H54 (cell line): ENCODE measurements at regions not wholly inside any gene's neighbourhood (a gene's known extent, or its start where the extent isn't known, plus 50 kb on each side); places are given as distances from the start of the nearest gene placed in this dataset.
"Not testable (repeated sequence)": the region's sequence is repeated elsewhere in the genome, so short reads cannot be mapped to it uniquely, and the experiment has no call there.

Experiments
- DNase-seq: peaks from one replicate; pipeline ENCODE4 v3.0.0; 2011; ENCODE audit warnings: low spot score, mixed read lengths; ENCODE audit not compliant: insufficient read length
- FAIRE-seq: peaks from 3 replicates; lab custom pipeline; 2011; peaks lifted over from hg19 to GRCh38; lab: Jason Lieb, UNC
- POLR2A ChIP-seq: IDR thresholded peaks from 2 replicates; pipeline ENCODE4 v1.6.1; 2011; ENCODE audit warnings: low read depth, mild to moderate bottlenecking, low read length

DNA sequence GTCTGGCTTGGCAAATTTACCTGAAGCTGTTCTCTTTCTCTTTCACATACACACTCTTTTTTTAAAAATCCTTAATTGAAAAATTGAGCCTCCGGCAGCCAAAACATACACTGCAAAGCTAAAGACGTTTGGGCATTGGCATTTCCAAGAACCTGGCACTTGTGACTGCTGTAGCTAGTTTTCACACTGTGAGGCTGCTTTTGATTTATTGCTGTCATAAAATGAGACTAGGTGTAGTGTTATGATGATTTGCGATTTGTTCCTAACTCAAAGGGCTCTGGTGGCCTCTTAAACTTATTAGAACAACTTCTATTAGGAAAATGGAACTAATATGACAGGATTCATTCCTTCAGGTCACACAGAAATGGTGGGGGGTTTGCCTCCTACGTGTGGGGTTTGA, 377.1 kb upstream of the FAR2 start:
- FAIRE-seq (no peak), DNase-seq (no peak)
- no peak for TF ChIP-seq POLR2A

DNA sequence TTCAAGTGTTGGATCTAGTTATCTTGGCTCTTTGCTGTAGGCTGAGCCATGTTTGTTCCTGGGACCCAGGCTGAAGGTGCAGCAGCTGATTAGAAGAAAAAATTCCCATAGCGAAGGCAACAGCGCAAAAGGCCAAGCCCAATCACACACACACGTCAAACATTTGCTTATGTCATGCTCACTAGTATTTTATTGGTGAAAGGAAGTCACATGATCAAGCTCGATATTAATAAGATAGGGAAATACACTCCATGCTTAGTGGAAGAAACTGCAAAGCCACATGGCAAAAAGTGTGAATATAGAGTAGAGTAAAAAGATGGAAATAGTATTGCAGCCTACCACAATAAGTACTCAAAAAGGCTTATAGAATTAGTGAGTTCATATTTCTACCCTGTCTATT, 373.5 kb upstream of the FAR2 start:
- TF ChIP-seq POLR2A = no peak
- FAIRE-seq (no peak), DNase-seq (no peak)

DNA sequence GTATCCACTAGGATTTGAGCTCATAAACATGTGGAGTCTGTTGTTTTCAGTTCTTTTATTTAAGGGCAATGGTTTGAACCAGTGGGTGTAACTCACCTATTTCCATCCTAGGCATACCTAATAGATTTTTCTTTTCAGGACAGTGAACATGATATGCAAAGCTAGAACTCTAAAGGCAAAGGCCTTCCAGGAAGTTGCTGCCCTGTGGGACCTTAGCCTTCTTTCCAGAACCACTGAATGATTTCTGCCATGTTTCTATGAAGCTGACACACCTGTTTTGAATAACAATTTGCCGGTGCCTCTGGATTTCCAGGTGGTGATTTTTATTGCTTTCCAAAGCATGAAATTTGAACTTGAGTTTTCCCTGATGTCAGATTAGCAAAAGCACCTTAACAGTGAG, 372.9 kb upstream of the FAR2 start:
- TF ChIP-seq POLR2A = no peak
- DNase-seq (no peak), FAIRE-seq (no peak)

DNA sequence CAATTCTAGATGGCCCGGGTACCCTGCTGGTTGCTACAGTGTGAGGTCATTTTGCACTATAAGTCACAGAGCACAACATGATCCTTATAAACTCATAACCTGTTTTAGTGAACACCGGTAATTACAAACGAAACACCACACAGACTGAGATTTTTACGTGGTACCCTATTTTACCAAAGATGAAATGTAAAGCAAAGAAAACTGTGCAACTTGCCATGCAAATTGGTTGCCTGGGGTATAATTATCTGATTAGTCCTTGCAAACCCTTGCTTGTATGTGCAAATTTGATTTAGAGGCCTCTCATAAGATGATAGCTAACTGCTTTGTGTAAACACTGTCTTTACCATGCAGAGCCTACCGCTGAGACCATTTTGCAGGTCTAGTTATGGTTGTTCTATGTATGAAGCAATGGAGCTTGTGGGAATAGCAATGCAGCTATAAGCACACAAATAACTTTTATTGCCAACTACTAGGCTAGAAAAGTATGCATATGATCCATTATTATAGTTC, 372.1 kb upstream of the FAR2 start:
- DNase-seq = no peak
- FAIRE-seq = no peak
- no peak for TF ChIP-seq POLR2A

DNA sequence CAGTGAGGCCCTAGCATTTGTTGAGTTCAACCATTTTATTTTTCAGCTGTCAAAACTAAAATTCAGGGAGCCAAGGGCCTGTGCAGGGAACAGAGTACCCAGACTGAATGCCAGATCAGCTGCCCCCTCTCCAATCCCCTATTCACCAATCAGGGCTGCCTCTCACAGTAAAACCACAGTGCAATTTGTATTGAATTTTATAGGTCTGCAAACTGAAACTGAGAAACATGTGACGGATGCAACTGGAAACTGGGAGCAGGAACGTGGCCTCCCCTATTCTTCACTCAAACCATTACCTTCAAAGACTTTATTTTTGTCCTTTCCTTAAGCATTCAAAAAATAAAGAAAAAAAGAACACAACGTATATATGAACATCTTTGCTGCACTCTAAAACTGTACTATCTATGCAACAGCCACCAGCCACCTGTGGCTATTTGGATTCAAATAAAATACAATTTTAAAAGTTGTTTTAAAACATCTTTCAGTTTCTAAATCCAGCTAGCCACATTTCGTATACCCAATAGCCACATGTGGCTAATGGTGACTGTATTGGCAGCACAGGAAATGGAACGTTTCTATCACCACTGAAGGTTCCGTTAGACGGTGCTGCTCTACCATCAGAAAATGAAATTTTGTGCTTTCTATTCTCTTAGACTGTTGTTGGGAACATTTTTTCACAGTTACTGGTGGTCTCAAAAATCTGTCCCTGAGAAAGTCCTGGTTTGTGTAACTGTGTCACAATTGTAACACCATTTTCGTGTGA, 371.3 kb upstream of the FAR2 start:
- FAIRE-seq = no peak
- no peak for DNase-seq
- no peak for TF ChIP-seq POLR2A

DNA sequence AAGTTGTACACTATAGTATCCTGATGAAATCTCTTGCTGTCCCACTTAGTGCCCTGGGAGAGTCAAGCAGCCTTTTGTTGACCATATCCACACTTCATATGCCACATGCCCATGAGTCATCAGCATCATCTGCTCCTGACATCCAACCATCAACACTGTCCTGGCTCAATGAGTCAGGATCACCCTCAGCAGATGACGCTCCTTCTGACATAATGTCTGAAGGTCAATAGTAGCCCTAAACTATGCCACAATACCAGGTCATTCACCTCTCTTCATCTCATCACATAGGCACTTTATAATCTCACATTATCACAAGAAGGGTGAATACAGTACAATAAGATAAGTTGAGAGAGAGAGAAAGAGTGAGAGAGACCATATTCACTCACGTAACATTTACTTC, 369.0 kb upstream of the FAR2 start:
- no peak for TF ChIP-seq POLR2A
- peak; percentile 16 for DNase-seq
- FAIRE-seq = peak; percentile 98

DNA sequence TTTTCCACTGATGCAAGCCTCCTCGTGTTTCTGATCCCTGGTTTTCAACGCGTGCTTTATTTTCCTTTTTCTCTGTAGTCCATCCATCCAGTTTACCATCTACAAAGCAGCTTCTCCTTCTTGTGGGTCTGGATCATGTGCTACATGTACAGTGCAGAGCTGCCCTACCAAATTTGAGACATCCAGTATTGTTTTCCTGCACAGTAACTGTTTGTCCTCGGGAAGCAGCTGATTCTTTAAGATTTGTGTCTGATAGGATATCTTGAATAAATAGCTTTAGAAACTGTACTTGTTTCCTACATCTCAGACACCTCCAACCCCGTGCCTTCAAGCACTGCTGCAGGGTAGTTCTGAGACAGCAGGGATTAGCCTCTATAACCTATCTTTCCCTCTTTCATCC, 368.1 kb upstream of the FAR2 start:
- TF ChIP-seq POLR2A = no peak
- DNase-seq = no peak
- no peak for FAIRE-seq

DNA sequence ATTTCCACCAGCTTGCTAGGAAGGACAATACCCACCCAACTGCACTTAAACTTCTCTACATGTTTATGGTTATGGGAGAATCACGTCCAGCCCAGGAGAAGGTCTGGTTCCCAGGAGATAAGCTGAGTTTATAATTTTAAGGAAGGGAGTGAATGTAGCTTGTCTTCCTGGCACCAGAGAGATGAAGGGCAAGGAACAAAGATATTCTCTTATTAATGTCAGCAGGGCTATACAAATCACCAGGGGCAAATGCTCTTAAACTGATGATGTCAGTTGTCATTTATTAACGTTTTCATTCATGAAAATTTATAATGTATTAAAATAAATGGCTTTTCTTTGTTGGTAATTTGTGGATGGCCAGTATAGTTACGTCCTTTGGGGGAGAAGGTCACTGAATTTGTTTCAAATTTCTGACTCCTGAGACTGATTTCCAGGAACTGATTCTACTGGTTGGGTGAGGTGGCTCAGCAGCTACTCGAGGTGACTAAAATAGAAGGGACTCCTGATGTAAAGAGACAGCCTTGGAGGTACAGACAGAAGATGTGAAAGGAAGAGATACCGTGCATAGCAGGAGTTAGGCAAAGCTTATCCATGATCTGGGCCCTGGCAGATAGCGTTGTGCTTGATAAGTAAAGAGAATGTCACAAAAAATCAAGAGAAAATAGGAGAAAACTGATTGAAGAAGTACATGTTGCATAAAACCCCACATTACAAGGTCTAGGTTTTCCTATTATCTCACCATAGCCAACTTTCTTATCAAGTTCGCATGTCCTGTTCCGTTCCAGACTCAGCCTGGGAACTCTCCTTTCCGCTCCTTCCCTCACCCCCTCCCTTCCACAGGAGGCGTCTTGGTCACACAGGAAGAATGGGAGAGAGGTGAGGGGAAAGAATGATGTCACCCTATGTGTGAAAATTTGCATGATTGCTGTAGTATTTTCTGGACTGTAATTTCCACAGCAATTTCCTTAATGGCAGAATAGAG, 367.1 kb upstream of the FAR2 start:
- TF ChIP-seq POLR2A = no peak
- FAIRE-seq (no peak), DNase-seq (no peak)

DNA sequence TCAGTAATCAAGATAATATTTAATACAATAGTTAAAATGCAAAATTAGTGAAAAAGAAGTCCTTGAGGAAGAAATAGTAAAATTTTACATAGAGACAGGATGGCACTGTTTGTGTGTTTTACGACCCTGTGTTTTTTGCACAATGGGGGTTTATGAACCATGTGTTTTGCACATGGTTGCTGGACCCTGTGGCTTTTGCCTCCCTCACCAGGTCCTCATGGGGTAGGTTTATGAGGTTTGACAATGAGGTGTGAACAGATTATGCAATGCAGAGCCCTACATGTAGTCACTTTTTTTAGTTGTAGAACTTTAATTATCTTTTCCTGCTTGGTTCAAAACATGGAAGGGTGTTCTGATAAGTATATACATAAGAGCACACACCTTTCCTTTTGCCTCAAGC, 366.3 kb upstream of the FAR2 start:
- DNase-seq (no peak), FAIRE-seq (no peak)
- no peak for TF ChIP-seq POLR2A

DNA sequence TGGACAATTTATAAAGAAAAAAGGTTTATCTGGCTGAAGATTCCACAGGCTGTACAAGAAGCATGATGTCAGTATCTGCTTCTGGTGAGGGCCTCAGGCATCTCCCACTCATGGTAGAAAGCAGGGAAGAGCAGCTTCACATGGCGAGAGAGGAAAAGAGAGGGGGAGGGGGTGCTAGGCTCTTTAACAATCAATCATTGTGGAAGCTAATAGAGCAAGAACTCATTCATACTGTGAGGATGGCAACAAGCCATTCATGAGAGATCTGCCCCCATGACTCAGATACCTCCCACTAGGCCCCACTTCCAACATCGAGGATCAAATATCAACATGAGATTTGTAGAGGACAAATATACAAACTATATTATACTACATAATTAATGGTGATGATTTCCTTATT, 361.9 kb upstream of the FAR2 start:
- DNase-seq = no peak
- FAIRE-seq = no peak
- TF ChIP-seq POLR2A = no peak

DNA sequence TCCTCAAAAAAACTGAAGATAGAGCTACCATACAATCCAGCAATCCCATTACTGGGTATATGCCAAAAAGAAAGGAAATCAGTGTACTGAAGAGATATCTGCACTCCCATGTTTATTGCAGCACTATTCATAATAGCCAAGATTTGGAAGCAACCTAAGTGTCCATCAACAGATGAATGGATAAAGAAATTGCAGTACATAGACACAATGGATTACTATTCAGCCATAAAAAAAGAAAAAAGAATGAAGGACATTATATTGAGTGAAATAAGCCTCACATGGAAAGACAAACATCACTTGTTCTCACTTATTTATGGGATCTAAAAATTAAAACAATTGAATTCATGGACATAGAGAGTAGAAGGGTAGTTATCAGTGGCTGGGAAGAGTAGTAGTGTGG, 360.8 kb upstream of the FAR2 start:
- DNase-seq, FAIRE-seq: not testable (repeated sequence)

DNA sequence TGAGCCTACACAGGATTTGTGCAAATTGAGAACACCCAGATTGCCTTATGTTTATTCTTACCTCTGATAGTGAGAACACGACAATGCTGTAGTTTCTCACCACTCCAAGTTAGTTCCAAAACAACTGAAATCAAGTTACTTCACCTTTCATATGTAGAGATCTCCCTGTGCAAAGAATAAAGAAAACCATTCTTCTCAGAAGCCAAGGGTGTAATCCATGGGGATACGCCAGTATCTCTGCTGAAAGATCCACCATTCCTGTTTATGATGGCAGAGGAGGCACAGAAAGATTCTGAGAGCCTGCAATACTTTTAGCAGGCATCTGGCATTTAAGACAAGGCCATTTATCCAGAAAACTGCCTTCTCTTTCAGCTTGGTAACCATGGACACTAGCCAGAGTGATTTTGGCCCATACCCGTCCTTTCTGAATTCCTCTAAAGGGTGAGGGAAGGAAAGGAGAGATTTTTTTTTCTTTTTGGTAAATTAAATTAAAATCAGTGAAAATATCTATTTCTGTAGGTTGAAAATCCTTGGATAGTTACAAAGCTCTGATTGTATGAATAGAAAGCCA, 355.4 kb upstream of the FAR2 start:
- no peak for DNase-seq
- TF ChIP-seq POLR2A = no peak
- FAIRE-seq = no peak

DNA sequence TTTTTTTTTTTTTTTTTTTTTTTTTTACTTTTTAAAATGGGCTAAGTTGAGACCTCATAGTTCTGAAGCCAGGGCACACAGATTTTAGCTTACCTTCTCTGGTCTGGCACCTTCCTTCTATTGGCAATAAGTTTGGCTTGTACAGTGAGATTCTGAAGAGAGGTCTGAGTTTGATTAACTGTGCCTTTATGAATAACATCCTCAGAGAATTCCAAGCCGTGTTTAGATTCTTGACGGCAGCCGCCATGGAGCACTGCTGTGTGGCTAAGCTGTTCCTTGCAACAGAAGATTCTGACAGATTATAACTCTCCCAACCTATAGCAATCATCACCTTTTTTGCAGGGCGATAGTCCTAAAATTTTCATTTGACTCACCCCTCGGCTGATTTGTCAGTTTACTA, 354.9 kb upstream of the FAR2 start:
- FAIRE-seq = no peak
- TF ChIP-seq POLR2A = no peak
- no peak for DNase-seq

DNA sequence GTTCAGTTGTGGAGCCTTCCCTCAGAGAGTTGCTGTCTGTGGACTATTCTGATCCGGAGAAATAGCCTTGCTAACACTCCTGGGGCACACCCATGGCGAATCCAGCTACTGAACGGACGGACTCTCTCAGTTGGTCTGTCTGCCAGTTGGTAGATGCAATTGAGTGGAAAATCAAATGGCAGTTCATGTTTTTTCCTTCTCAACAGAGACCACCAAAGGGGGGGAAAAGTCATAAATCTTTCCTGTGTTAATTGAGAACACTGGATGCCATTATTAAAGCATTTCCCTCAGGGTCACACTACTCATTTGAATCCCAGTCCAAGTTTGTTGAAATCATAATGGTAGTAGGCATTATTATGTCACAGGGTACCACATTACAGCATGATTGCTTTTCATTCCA, 354.3 kb upstream of the FAR2 start:
- FAIRE-seq = no peak
- no peak for DNase-seq
- TF ChIP-seq POLR2A = no peak
